ENCODE measurements at regions not wholly inside any gene's neighbourhood (a gene's known extent, or its start where the extent isn't known, plus 50 kb on each side); places are given as distances from the start of the nearest gene placed in this dataset.

- DNase-seq, result no peak
Observed at GRCh38 chr12:105764216-105764835, 374.4 kb downstream of the NUAK1 start.

GRCh38 chr12:105765053-105766014, 373.4 kb downstream of the NUAK1 start:
- no peak for DNase-seq

GRCh38 chr12:105766029-105766428, 372.7 kb downstream of the NUAK1 start:
- no peak for DNase-seq

GRCh38 chr12:105769486-105769885, 369.3 kb downstream of the NUAK1 start:
- DNase-seq, result no peak

GRCh38 chr12:105773471-105773870, 365.3 kb downstream of the NUAK1 start:
- DNase-seq, result no peak

- no peak for DNase-seq
Observed at GRCh38 chr12:105774037-105774436, 364.7 kb downstream of the NUAK1 start.

GRCh38 chr12:105775343-105775742, 363.4 kb downstream of the NUAK1 start:
- DNase-seq, result no peak

GRCh38 chr12:105783983-105784947, 354.5 kb downstream of the NUAK1 start:
- DNase-seq, result no peak

GRCh38 chr12:105793421-105793820, 345.3 kb downstream of the NUAK1 start:
- no peak for DNase-seq

- no peak for DNase-seq
Observed at GRCh38 chr12:105798256-105798845, 340.4 kb downstream of the NUAK1 start.

GRCh38 chr12:105799103-105799502, 339.7 kb downstream of the NUAK1 start:
- no peak for DNase-seq

- DNase-seq, result no peak
Observed at GRCh38 chr12:105801351-105801750, 337.4 kb downstream of the NUAK1 start.

GRCh38 chr12:105803292-105803691, 335.5 kb downstream of the NUAK1 start:
- DNase-seq, result no peak

GRCh38 chr12:105804591-105805265, 334.0 kb downstream of the NUAK1 start:
- no peak for DNase-seq

GRCh38 chr12:105805730-105806399, 332.9 kb downstream of the NUAK1 start:
- no peak for DNase-seq

GRCh38 chr12:105806400-105806770, 332.4 kb downstream of the NUAK1 start:
- DNase-seq, result no peak

- DNase-seq, result no peak
Observed at GRCh38 chr12:105812366-105812765, 326.4 kb downstream of the NUAK1 start.

GRCh38 chr12:105813201-105813600, 325.6 kb downstream of the NUAK1 start:
- DNase-seq, result no peak

GRCh38 chr12:105814283-105814682, 324.5 kb downstream of the NUAK1 start:
- DNase-seq, result peak; percentile 94

- no peak for DNase-seq
Observed at GRCh38 chr12:105819549-105819948, 319.2 kb downstream of the NUAK1 start.

- DNase-seq, result no peak
Observed at GRCh38 chr12:105820429-105821125, 318.2 kb downstream of the NUAK1 start.
